ENCODE measurements at regions not wholly inside any gene's neighbourhood (a gene's known extent, or its start where the extent isn't known, plus 50 kb on each side); places are given as distances from the start of the nearest gene placed in this dataset.

- Mint-ChIP-seq H3K36me3 (ENCODE audit: low read depth, unreplicated experiment) (no peaks in the 10 kb centered on the region), H3K9me3 (ENCODE audit: unreplicated experiment) (no peaks in the 10 kb centered on the region), H3K27ac (ENCODE audit: unreplicated experiment) (no peak overlapping the region), H3K4me1 (ENCODE audit: low read depth, unreplicated experiment) (no peaks in the 10 kb centered on the region), H3K4me3 (ENCODE audit: unreplicated experiment) (no peak overlapping the region), H3K27me3 (ENCODE audit: low read depth, unreplicated experiment) (peaks cover 4% of the 10 kb centered on the region)
- no peaks in the 10 kb centered on the region for H3K36me3 ChIP-seq (ENCODE audit: insufficient read depth, low read length)
- H3K27me3 ChIP-seq (ENCODE audit: insufficient read depth, low read length): no peaks in the 10 kb centered on the region
- no peak overlapping the region for H3K4me3 ChIP-seq (ENCODE audit: insufficient read depth, low read depth, low read length)
- H3K79me2 ChIP-seq (ENCODE audit: insufficient read depth, low read length): no peaks in the 10 kb centered on the region
- H3K9me3 ChIP-seq (ENCODE audit: insufficient read depth, low read depth, low read length): no peaks in the 10 kb centered on the region
- H4K20me1 ChIP-seq (ENCODE audit: insufficient read depth, low read length): no peaks in the 10 kb centered on the region
- H3K4me2 ChIP-seq (ENCODE audit: low read length): no peak overlapping the region
- peak; percentile 10 for DNase-seq (ENCODE audit: low read depth)
- no peak overlapping the region for H2AFZ ChIP-seq (ENCODE audit: low read depth, low read length)
- H3K9ac ChIP-seq (ENCODE audit: low read length): no peak overlapping the region
- H3K27ac ChIP-seq (ENCODE audit: low read depth, low read length): no peak overlapping the region
- TF ChIP-seq CTCF (IDR thresholded peaks at IDR 0.05; ENCODE audit: insufficient read depth, low read depth, low read length) (no peak), EZH2 (IDR thresholded peaks at IDR 0.05; ENCODE audit: insufficient read depth, low read length) (no peak)
- no peaks in the 10 kb centered on the region for H3K4me1 ChIP-seq (ENCODE audit: insufficient read depth, low read length)
- FAIRE-seq: no peak
Observed at GRCh38 chr5:60271517-60271916, 378.0 kb upstream of the PDE4D start.

- Histone ChIP-seq H3K79me2 (ENCODE audit: insufficient read depth, low read length) (no peaks in the 10 kb centered on the region), H3K9me3 (ENCODE audit: insufficient read depth, low read depth, low read length) (no peaks in the 10 kb centered on the region), H3K4me3 (ENCODE audit: insufficient read depth, low read depth, low read length) (no peak overlapping the region), H3K4me1 (ENCODE audit: insufficient read depth, low read length) (no peaks in the 10 kb centered on the region), H4K20me1 (ENCODE audit: insufficient read depth, low read length) (no peaks in the 10 kb centered on the region), H2AFZ (ENCODE audit: low read depth, low read length) (no peak overlapping the region), H3K27ac (ENCODE audit: low read depth, low read length) (no peak overlapping the region), H3K4me2 (ENCODE audit: low read length) (no peak overlapping the region), H3K36me3 (ENCODE audit: insufficient read depth, low read length) (no peaks in the 10 kb centered on the region), H3K27me3 (ENCODE audit: insufficient read depth, low read length) (no peaks in the 10 kb centered on the region), H3K9ac (ENCODE audit: low read length) (no peak overlapping the region)
- no peak overlapping the region for H3K4me3 Mint-ChIP-seq (ENCODE audit: unreplicated experiment)
- DNase-seq (ENCODE audit: low read depth): no peak
- no peaks in the 10 kb centered on the region for H3K4me1 Mint-ChIP-seq (ENCODE audit: low read depth, unreplicated experiment)
- TF ChIP-seq EZH2 (IDR thresholded peaks at IDR 0.05; ENCODE audit: insufficient read depth, low read length) (no peak), CTCF (IDR thresholded peaks at IDR 0.05; ENCODE audit: insufficient read depth, low read depth, low read length) (no peak)
- H3K9me3 Mint-ChIP-seq (ENCODE audit: unreplicated experiment): no peaks in the 10 kb centered on the region
- no peak overlapping the region for H3K27ac Mint-ChIP-seq (ENCODE audit: unreplicated experiment)
- H3K27me3 Mint-ChIP-seq (ENCODE audit: low read depth, unreplicated experiment): peaks cover 11% of the 10 kb centered on the region
- no peak for FAIRE-seq
- H3K36me3 Mint-ChIP-seq (ENCODE audit: low read depth, unreplicated experiment): no peaks in the 10 kb centered on the region
Observed at GRCh38 chr5:60267907-60268306, 374.4 kb upstream of the PDE4D start.

- no peak overlapping the region for H3K4me3 ChIP-seq (ENCODE audit: insufficient read depth, low read depth, low read length)
- no peak overlapping the region for H3K27ac ChIP-seq (ENCODE audit: low read depth, low read length)
- no peaks in the 10 kb centered on the region for H4K20me1 ChIP-seq (ENCODE audit: insufficient read depth, low read length)
- H3K4me1 Mint-ChIP-seq (ENCODE audit: low read depth, unreplicated experiment): no peaks in the 10 kb centered on the region
- no peak overlapping the region for H3K9ac ChIP-seq (ENCODE audit: low read length)
- no peaks in the 10 kb centered on the region for H3K79me2 ChIP-seq (ENCODE audit: insufficient read depth, low read length)
- no peaks in the 10 kb centered on the region for H3K9me3 ChIP-seq (ENCODE audit: insufficient read depth, low read depth, low read length)
- H2AFZ ChIP-seq (ENCODE audit: low read depth, low read length): no peak overlapping the region
- peaks cover 11% of the 10 kb centered on the region for H3K27me3 Mint-ChIP-seq (ENCODE audit: low read depth, unreplicated experiment)
- no peaks in the 10 kb centered on the region for H3K27me3 ChIP-seq (ENCODE audit: insufficient read depth, low read length)
- no peaks in the 10 kb centered on the region for H3K36me3 Mint-ChIP-seq (ENCODE audit: low read depth, unreplicated experiment)
- FAIRE-seq (no peak), DNase-seq (ENCODE audit: low read depth) (no peak)
- no peak overlapping the region for H3K4me3 Mint-ChIP-seq (ENCODE audit: unreplicated experiment)
- no peaks in the 10 kb centered on the region for H3K9me3 Mint-ChIP-seq (ENCODE audit: unreplicated experiment)
- H3K36me3 ChIP-seq (ENCODE audit: insufficient read depth, low read length): no peaks in the 10 kb centered on the region
- H3K4me2 ChIP-seq (ENCODE audit: low read length): no peak overlapping the region
- H3K4me1 ChIP-seq (ENCODE audit: insufficient read depth, low read length): no peaks in the 10 kb centered on the region
- H3K27ac Mint-ChIP-seq (ENCODE audit: unreplicated experiment): no peak overlapping the region
- TF ChIP-seq EZH2 (IDR thresholded peaks at IDR 0.05; ENCODE audit: insufficient read depth, low read length) (no peak), CTCF (IDR thresholded peaks at IDR 0.05; ENCODE audit: insufficient read depth, low read depth, low read length) (no peak)
Observed at GRCh38 chr5:60263346-60263745, 369.8 kb upstream of the PDE4D start.
